Smooth muscle cell (in vitro differentiated cells): ENCODE measurements at regions not wholly inside any gene's neighbourhood (a gene's known extent, or its start where the extent isn't known, plus 50 kb on each side); places are given as distances from the start of the nearest gene placed in this dataset.
"Not testable (repeated sequence)": the region's sequence is repeated elsewhere in the genome, so short reads cannot be mapped to it uniquely, and the experiment has no call there.

Source experiments
- DNase-seq: peaks from one replicate; lab custom pipeline; 2025; ENCODE audit not compliant: unreplicated experiment; lab: John Stamatoyannopoulos, UW
- H2AFZ ChIP-seq: fragments of 200-600 bp; sonication (generic); 2 replicates; pipeline ENCODE4 v1.6.0; 2016; ENCODE audit warnings: antibody characterized with exemption, low read depth, mild to moderate bottlenecking
- H3F3A ChIP-seq: fragments of 200-600 bp; sonication (generic); 2 replicates; pipeline ENCODE4 v1.6.0; 2017; ENCODE audit warnings: antibody characterized with exemption, low read depth
- H3K27ac ChIP-seq: fragments of 200-600 bp; sonication (generic); 2 replicates; pipeline ENCODE4 v1.5.1; 2016; ENCODE audit warnings: low read depth, mild to moderate bottlenecking
- H3K27me3 ChIP-seq: fragments of 200-600 bp; sonication (generic); 2 replicates; pipeline ENCODE4 v1.6.1; 2016; ENCODE audit warnings: low read depth, mild to moderate bottlenecking
- H3K36me3 ChIP-seq: fragments of 200-600 bp; sonication (generic); 2 replicates; pipeline ENCODE4 v1.5.1; 2016; ENCODE audit warnings: low read depth
- H3K4me1 ChIP-seq: fragments of 200-600 bp; sonication (generic); 2 replicates; pipeline ENCODE4 v1.5.1; 2016; ENCODE audit warnings: low read depth
- H3K4me2 ChIP-seq: fragments of 200-600 bp; sonication (generic); 2 replicates; pipeline ENCODE4 v1.6.0; 2016; ENCODE audit warnings: mild to moderate bottlenecking
- H3K4me3 ChIP-seq: fragments of 200-600 bp; sonication (generic); 2 replicates; pipeline ENCODE4 v1.5.1; 2016; ENCODE audit warnings: mild to moderate bottlenecking
- H3K79me2 ChIP-seq: fragments of 200-600 bp; sonication (generic); 2 replicates; pipeline ENCODE4 v1.6.0; 2016; ENCODE audit warnings: low read depth, mild to moderate bottlenecking
- H3K9ac ChIP-seq: fragments of 200-600 bp; sonication (generic); 2 replicates; pipeline ENCODE4 v1.6.0; 2016; ENCODE audit warnings: low read depth
- H3K9me3 ChIP-seq: fragments of 200-600 bp; sonication (generic); replicated peaks from 2 replicates; pipeline ENCODE4 v1.5.1; 2016; ENCODE audit warnings: low read depth
- H4K20me1 ChIP-seq: fragments of 200-600 bp; sonication (generic); 2 replicates; pipeline ENCODE4 v1.6.0; 2016; ENCODE audit warnings: low read depth
- CTCF ChIP-seq: fragments of 200-600 bp; sonication (generic); IDR thresholded peaks from 2 replicates; pipeline ENCODE4 v1.5.1; 2017; ENCODE audit warnings: borderline replicate concordance, mild to moderate bottlenecking, antibody characterized with exemption; ENCODE audit not compliant: insufficient read depth, poor library complexity, severe bottlenecking
- WGBS: methylation state at CpG from one replicate; pipeline ENCODE4 v1.1.7; 2016; ENCODE audit warnings: low lambda C conversion rate; 5-methylcytosine and 5-hydroxymethylcytosine counted together

DNA sequence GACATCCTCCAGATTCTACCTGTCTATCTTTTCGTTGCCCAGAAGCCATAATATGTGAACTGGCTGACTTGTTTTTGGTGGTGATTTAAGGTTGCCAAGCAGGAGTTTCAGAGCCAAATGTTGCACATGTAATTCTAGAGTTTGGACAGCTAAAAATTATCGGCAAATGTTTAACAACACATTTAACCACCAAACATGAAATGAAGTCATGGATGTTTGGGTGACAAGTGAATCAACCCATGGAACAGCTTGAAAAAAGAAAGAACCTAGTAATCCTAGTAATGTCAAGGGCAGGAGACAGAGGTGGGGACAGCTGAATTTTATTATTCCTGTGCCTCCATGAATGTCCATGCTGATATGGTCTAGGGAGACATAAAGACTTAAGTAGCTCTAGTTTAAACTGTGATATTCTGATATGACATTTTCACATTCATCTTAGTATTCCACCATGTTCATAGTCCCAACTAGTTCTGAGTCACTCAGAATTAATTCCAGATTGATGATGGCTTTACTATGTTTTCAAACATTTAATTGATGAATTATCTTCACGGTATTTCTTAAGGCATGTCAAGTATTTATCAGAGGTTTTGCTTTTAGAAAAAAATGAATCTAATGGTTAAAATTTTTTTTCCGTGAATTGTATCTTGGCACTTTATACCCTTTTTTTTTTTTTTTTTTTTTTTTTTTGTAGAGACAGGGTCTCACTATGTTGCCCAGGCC is 101.7 kb downstream of the SOCS6 start:
- no peaks in the 10 kb centered on the region for H3K4me1 ChIP-seq
- H3K36me3 ChIP-seq, result no peaks in the 10 kb centered on the region
- H2AFZ ChIP-seq, result no peak overlapping the region
- no peak for TF ChIP-seq CTCF
- no peaks in the 10 kb centered on the region for H3K27me3 ChIP-seq
- H3K27ac ChIP-seq, result no peak overlapping the region
- H3K9me3 ChIP-seq, result no peaks in the 10 kb centered on the region
- H4K20me1 ChIP-seq, result no peaks in the 10 kb centered on the region
- no peaks in the 10 kb centered on the region for H3K79me2 ChIP-seq
- no peak overlapping the region for H3K4me2 ChIP-seq
- WGBS, result 76% methylated on average over 4 of the region's 4 CpGs
- no peaks in the 10 kb centered on the region for H3F3A ChIP-seq
- H3K9ac ChIP-seq, result no peak overlapping the region
- no peak overlapping the region for H3K4me3 ChIP-seq
- no peak for DNase-seq

DNA sequence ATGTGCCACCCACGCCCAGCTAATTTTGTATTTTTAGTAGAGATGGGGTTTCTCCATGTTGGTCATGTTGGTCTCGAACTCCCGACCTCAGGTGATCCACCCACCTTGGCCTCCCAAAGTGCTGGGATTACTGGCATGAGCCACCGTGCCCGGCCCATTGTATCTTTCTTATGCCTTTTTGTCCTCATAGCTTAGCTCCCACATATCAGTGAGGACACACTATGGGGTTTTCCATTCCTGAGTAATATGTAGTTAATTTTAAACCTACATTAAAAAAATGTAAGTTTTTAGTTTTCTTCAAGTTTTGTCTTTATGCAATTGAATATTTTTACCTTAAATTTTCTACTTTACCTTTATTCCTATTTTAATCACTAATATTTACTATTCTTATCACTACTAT is 100.2 kb downstream of the SOCS6 start:
- not testable (repeated sequence) for H2AFZ ChIP-seq, H3K27ac ChIP-seq, H3K9ac ChIP-seq, H3K4me3 ChIP-seq, DNase-seq, H3K79me2 ChIP-seq, H3K9me3 ChIP-seq, H3K4me1 ChIP-seq, H3K36me3 ChIP-seq, H3K4me2 ChIP-seq, H3K27me3 ChIP-seq, H3F3A ChIP-seq, H4K20me1 ChIP-seq
- 94% methylated on average over 5 of the region's 5 CpGs for WGBS

- Histone ChIP-seq H4K20me1 (no peaks in the 10 kb centered on the region), H3K36me3 (no peaks in the 10 kb centered on the region), H3K9me3 (no peaks in the 10 kb centered on the region), H3K9ac (no peak overlapping the region), H3K79me2 (no peaks in the 10 kb centered on the region), H3F3A (peaks cover 4% of the 10 kb centered on the region), H2AFZ (no peak overlapping the region), H3K27ac (no peak overlapping the region), H3K4me2 (no peak overlapping the region), H3K4me3 (no peak overlapping the region), H3K27me3 (no peaks in the 10 kb centered on the region), H3K4me1 (no peaks in the 10 kb centered on the region)
- TF ChIP-seq CTCF, result no peak
- WGBS, result 95% methylated on average over 1 of the region's 1 CpG
- no peak for DNase-seq
Measured at GRCh38 chr18:70387027-70387426, 98.2 kb downstream of the SOCS6 start.

DNA sequence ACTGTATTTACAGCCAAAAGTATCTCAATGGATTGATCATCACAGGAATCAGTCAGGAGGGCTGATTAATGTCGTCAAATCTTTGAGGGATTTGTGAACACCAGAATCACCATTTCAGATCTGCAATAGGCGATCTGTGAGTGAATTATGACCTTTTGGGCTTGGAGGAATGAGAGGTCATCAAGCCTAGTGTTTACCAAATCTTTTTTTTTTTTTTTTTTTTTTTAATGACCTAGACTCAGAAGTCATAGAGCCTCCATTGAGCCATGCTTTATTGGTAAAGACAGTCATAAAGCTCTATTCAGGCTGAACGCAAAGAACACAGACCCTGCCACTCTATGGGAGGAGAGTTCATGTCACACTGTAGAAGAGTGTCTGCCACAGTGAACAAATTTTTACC is 97.7 kb downstream of the SOCS6 start:
- Histone ChIP-seq H3K9ac (no peak overlapping the region), H3K4me2 (no peak overlapping the region), H3K36me3 (no peaks in the 10 kb centered on the region), H3K9me3 (no peaks in the 10 kb centered on the region), H3K79me2 (no peaks in the 10 kb centered on the region), H3K4me1 (no peaks in the 10 kb centered on the region), H2AFZ (no peak overlapping the region), H3K27ac (no peak overlapping the region), H4K20me1 (no peaks in the 10 kb centered on the region), H3K4me3 (no peak overlapping the region), H3F3A (peaks cover 7% of the 10 kb centered on the region), H3K27me3 (no peaks in the 10 kb centered on the region)
- WGBS, result 86% methylated on average over 3 of the region's 3 CpGs
- DNase-seq, result no peak
- TF ChIP-seq CTCF, result no peak
